Head of caudate nucleus (tissue), 42 donors: ENCODE measurements at regions not wholly inside any gene's neighbourhood (a gene's known extent, or its start where the extent isn't known, plus 50 kb on each side); places are given as distances from the start of the nearest gene placed in this dataset.
A peak's percentile ranks its signal among the peaks of the same experiment; 100 is the strongest.
"Not testable (repeated sequence)": the region's sequence is repeated elsewhere in the genome, so short reads cannot be mapped to it uniquely, and the experiment has no call there.

ENCODE experiments used
- DNase-seq, 42 donors: peaks; one replicate each; pipeline versions ENCODE4 v3.0.0 to v3.0.0-alpha.2; 2020 to 2021; ENCODE audit warnings: mixed read lengths in 7 of 42
- intact Hi-C: fragments of 100-400 bp; cut with DNase I; formaldehyde crosslinking; loops from one replicate; pipeline ENCODE4 v1.15.0; 2022

DNA sequence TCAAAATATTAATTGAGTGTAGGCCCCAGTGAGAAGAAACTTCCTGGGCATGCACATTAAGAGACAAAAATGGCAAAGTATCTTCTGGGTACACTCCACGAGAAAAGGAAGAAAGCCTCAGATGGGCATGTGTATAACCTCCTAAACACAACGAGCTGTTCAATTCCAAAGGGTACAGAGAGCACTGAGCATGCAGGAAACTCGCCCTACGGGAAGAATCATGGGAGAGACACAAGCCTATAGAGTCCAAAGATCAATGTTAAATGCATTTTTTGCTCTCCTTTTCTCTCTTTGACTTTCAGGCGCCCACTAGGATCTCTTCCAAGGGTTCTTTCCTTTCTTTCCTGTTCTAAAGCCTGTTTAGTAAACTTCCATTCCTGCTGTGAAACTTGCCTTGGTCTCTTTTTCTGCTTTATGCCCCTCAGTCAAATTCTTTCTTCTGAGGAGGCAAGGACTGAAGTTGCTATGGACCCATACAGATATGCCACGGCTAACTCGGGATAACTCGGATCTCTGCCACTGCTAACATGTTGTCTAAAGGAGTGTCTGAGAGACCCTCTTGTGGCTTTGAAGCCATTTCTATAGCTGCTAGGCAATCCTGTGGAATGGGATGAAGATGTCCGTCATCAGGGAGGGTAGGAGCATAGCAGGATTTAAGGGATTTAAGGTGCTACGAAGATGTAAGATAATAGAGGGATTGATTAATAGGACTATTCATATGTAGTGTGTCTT, 99.5 kb upstream of the MTLN start:
- DNase-seq, intact Hi-C loops: not testable (repeated sequence)

DNA sequence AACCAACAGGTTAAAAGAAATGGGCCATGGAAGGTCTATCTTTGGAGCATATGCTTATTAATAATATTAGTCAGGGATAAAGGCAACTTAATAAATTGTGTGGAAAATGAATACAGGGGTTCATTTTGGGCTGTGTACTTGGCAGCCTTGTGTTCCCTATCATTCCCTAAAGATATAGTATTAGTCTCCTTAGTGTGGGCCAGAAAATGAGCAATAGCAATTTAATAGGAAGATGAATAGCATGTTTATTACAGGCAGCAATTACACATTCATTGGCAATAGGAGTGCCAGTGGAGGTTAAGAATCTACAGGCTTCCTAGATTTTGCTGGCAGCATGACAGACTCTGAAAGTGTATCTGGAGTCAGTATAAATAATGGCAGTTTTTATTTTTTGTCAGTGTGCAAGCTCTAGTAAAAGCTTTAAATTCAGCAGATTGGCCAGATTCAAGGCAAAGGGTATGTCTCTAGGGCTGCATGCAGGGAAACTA, 98.7 kb upstream of the MTLN start:
- intact Hi-C loops, DNase-seq: not testable (repeated sequence)

DNA sequence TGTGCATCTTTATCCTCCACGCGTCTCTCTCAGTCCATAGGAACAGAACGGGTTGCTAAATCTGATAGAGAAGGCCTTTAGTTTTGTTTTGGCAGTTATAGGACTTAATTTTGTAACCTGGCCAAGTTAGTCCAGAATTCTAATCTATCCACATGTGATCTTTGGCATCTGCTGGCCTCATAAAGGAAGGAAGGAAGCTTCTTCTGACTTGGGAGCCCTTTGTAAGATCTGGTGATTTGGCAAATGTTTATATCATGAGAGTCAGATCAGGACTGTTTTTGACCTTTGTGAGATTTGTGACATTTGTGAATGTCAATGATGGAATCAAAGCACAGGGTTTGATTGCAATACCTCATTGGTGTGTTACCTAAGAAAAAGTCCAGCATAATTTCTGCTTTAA, 96.4 kb upstream of the MTLN start:
- intact Hi-C loops, DNase-seq: not testable (repeated sequence)

GRCh38 chr2:110292807-110293206, 80.5 kb upstream of the MTLN start:
- intact Hi-C loops, DNase-seq: not testable (repeated sequence)

- DNase-seq, intact Hi-C loops: not testable (repeated sequence)
Observed at GRCh38 chr2:110291909-110292579, 79.7 kb upstream of the MTLN start.

DNA sequence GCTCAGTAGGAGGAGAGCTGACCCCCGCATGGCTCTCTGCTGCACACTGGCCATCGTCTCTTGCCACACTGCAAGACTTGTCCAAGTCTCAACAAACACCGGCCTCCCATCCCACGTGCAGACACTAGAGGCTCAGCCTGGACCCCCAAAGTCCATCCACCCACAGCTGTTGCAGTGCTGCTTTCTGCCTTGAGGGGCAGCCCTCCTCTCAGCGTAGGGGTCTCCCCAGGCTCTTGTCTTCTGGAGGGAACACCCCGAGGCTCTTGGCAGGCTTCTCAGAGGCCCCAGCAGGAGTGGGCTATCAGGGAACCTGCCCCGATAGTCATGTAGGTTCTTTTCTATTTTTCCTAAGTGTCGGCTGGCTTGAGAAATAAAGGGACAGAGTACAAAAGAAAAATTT, 75.5 kb upstream of the MTLN start:
- DNase-seq, intact Hi-C loops: not testable (repeated sequence)

- DNase-seq, intact Hi-C loops: not testable (repeated sequence)
Observed at GRCh38 chr2:110287253-110287652, 74.9 kb upstream of the MTLN start.

DNA sequence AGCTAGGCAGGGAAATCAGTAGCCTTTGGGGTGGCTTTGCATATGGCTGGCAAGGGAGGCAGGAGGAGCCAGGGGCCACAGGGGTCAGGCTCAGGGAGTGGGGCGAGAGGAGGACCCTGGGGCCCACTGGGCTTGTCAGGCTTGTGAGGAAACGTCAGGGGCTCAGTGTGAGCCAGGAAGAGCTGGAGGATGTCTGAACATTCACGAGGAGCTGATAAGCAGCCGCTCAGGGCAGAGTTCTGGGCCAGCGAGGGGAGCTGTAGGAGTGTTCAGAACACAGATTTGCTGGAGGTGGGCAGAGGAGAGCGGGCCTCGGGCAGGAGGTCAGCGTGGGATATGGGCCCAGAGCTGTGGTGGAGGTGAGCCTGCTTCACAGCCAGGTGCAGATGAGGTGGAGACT, 72.7 kb upstream of the MTLN start:
- DNase-seq, intact Hi-C loops: not testable (repeated sequence)

DNA sequence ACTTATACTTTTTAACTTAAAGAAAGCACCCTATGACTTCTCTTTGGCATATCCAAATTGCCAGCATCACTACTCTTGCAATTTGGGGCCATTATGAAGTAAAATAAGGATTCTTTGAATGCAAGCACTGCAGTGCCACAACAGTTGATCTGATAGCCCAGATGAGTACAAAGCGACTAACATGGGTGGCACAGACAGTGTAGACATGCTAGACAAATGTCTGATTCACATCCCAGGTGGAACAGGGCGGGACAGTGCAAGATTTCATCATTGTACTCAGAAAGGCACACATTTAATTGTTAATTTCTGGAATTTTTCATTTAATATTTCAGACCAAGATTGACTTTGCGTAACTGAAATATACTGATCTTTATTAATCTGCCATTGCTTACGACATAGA, 68.5 kb upstream of the MTLN start:
- intact Hi-C loops, result not testable (repeated sequence)

GRCh38 chr2:110277054-110277453, 64.7 kb upstream of the MTLN start:
- intact Hi-C loops, result not testable (repeated sequence)

More for the DNA sequence above, 68.5 kb upstream of the MTLN start:
- not testable (repeated sequence) for DNase-seq

GRCh38 chr2:110276092-110276491, 63.7 kb upstream of the MTLN start:
- intact Hi-C loops, result not testable (repeated sequence)

More at GRCh38 chr2:110277054-110277453, 64.7 kb upstream of the MTLN start:
- not testable (repeated sequence) for DNase-seq

GRCh38 chr2:110269674-110270073, 57.3 kb upstream of the MTLN start:
- intact Hi-C loops, DNase-seq: not testable (repeated sequence)

More at GRCh38 chr2:110276092-110276491, 63.7 kb upstream of the MTLN start:
- not testable (repeated sequence) for DNase-seq

DNA sequence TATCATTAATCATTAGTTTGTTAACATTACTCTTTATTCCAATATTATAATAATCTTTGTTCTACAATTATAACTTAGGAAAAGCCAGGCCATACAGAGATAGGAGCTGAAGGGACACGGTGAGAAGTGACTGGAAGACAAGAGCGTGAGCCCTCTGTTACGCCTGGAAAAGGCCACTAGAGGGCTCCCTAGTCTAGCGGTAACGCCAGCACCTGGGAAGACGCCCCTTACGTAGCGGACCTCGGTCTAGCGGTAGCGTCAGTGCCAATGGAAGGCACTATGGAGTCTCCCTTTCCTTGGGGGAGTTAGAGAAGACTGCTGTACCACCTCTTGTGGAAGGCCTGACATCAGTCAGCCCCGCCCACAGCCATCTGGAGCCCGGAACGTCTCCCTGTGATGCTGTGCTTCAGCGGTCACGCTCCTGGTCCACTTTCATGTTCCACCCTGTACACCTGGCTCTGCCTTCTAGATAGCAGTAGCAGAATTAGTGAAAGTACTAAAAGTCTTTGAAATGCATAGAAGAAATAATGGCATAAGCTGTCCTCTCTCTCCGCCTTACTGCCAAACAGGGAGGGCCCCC, 55.6 kb upstream of the MTLN start:
- DNase-seq, result peak in 1 of 42 donors; percentile 10
- intact Hi-C loops, result not testable (repeated sequence)

- intact Hi-C loops, DNase-seq: not testable (repeated sequence)
Observed at GRCh38 chr2:110264804-110265203, 52.5 kb upstream of the MTLN start.

DNA sequence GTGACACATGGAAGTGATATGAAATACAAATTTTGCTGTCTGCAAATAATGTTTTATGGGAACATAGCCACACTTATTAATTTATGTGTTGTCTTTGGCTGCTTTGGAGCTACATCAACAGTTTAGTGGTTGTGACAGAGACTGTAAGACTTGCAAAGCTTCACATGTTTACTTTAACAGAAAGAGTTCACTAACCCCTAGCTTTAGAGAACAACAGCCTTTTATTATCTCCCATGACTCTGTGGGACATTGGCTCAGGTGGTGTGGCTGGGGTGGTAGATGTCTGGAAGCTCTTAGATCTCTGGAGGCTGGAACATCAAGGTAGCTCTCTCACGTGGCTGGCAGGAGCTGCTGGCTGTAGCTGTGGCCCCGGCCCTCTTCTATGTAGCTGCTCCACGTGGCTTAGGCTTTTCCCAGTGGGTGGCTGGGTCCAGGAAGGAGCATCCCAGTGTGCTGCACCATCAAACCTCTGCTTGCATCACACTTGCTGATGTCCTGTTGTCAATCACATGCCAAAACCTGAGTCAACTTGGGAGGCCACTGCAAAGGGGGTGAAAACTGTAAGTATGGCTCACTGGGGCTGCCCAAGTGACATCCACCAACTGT, 51.8 kb upstream of the MTLN start:
- DNase-seq, intact Hi-C loops: not testable (repeated sequence)

DNA sequence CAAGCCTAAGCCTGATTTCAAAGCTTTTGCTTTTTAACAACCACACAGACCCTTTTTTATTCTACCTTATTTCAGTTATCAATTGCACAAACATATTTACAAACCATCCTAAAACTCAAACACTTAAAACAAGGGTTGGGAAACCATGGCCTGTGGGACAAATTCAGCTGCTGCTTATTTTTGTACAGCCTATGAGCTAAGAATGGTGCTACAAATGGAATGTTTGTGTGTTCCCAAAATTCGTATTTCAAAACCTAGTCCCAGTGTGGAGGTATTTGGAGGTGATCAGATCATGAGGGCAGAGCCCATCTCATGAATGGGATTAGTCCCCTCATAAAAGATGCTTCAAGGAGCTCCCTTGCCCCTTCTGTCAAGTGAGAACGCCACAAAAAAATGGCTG, 51.1 kb upstream of the MTLN start:
- intact Hi-C loops, DNase-seq: not testable (repeated sequence)
